ENCODE measurements at regions not wholly inside any gene's neighbourhood (a gene's known extent, or its start where the extent isn't known, plus 50 kb on each side); places are given as distances from the start of the nearest gene placed in this dataset.
A peak's percentile ranks its signal among the peaks of the same experiment; 100 is the strongest.

DNA sequence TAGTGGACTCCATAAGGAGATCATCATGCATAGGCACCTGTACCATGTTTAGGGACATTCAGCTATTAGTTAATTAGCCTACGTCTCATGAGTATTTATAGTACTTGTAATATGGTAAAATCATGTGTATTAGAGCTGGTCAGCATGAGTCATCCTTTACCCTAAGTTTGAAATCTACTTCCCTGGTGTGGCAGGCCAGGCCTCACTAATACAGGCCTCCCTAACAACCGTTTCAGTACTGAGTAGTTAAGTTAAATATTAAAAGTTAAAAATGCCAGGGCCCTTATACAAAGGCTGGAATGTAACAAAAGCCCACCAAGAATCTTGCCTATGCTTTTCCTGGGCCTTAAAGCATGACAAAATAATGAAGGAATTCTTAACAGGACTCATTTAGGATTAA lies 356.3 kb upstream of the DPYD start:
- DNase-seq = no peak

GRCh38 chr1:98276514-98276913 lies 355.7 kb upstream of the DPYD start:
- no peak for DNase-seq

DNA sequence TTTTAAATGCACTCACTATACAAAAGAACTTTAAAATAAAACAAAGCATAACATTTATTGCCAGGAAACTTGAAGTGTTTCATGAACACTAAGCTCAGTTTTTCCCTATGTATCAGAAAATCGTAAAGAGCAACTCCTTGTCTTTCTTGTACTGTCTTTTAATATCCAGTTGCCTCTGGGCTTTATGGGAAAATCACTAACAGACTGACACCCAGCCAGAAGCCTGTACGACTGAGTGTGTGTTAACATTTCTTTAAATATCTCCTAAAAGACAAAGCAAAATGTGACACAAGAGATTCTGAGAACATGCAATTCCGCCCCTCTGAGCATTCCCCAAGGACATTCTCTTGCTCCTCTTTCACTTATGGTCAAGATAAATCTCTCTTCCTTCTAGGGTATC lies 347.5 kb upstream of the DPYD start:
- DNase-seq = no peak

DNA sequence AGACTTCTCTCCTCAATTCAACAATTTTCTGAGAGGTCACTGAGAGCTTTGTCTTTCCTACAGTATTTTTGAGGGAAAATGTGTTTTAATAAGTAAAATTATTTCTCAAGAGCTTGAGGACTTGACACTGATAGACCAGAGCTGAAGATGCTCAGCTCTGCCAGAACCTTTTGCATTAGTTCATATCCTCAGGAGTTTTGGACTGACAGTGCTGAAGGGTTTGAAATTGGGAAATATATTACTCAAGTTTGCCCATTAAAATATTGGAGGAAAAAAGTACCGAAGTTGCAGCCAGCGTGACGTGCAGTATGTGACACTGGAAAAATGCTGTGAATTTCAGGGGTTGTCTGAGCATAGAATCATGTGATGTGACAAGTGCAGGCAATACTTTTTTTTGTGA lies 346.6 kb upstream of the DPYD start:
- DNase-seq = no peak

DNA sequence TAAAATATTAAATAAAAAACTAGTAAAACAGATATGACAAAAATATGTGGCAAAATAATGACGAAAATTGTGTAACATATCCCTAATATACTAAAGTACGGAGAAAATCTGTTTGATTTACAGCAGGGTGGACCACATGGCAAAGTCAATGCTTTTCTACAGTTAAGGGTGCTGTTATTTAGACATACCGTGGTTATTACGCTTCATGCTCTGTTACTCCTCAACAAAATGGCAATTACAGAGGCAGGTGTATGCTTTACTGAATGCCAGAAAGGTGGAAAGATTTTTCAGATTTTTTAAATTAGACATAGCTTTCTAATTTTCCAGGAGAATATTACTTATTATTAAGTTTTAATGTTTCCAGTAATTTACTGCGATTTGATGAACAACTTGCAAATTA lies 343.9 kb upstream of the DPYD start:
- peak; percentile 1 for DNase-seq

DNA sequence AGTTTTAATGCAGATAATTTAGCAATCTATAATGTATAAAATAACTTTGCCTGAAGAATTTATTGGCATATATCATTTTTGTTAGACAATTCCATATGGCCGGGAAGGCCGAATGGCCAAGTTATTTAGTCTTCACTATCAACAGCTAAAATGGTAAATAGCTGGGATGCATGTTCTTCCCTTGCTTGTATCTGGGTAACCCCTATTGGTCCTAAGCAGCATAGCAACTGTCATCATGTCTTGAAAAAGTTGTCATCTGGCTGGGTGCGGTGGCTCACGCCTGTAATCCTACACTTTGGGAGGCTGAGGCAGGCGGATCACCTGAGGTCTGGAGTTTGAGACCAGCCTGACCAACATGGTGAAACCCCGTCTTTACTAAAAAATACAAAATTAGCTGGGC lies 340.0 kb upstream of the DPYD start:
- DNase-seq = no peak

- DNase-seq = no peak
Measured at GRCh38 chr1:98260412-98260811, 339.6 kb upstream of the DPYD start.

DNA sequence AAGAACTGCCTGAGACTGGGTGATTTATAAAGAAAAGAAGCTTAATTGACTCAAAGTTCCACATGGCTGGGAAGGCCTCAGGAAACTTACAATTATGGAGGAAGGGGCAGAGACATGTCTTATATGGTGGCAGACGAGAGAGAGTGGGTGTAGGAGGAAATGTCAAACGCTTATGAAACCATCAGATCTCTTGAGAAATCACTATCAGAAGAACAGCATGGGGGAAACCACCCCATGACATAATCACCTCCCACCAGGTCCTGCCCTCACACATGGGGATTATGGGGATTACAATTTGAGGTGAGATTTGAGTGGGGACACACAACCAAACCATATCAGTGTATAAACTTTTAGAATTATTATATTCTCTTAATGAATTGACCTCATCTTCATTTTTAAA lies 335.9 kb upstream of the DPYD start:
- DNase-seq = no peak

DNA sequence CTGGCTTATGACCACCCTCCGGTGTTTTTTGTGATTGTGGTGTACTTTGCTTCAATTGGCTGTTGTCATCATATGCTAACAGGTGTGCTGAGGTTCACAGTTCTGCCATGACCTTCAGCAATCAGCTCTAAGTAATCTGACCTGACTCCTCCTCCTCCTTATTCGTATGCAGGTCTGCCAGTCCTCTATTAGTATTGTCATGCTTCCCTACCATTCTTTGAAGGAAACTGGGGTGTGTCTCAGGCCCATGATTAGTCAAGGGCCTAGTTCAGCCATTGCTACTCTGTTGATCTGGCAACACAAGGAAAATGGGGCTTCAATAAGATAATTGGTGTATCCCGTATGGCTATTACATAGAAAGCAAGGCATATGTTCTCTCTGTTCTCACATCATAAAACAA lies 332.3 kb upstream of the DPYD start:
- DNase-seq = no peak

DNA sequence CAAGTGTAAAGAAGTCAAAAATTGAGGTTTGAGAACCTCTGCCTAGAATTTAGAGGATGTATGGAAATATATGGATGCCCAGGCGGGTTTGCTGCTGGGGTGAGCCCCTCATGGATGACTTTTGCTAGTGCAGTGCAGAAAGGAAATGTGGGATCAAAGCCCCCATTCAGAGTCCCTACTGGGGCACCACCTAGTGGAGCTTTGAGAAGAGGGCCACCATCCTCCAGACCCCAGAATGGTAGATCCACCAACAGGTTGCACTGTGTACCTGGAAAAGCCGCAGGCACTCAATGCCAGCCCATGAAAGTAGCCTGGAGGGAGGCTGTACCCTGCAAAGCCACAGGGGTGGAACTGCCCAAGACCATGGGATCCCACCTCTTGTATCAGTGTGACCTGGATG lies 330.7 kb upstream of the DPYD start:
- DNase-seq = no peak

- no peak for DNase-seq
Measured at GRCh38 chr1:98232678-98233077, 311.8 kb upstream of the DPYD start.

DNA sequence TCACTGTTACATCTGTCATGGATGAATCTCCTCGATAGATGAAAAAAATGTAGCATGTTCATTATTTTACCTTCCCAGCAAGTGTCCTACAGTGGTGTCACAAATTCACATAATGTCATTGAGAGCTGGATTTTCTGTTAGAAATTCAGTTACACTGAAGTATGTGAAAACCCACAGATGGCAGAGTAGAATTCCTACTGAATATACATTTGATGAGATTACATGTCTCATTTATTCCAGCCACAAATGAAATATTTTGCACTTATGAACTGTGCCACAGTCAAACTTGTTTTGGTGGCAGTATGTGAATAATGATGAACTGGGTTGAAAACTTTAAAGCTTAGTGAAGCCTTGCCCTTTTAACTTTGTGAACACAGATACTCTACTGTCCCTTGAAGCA lies 301.9 kb upstream of the DPYD start:
- no peak for DNase-seq

DNA sequence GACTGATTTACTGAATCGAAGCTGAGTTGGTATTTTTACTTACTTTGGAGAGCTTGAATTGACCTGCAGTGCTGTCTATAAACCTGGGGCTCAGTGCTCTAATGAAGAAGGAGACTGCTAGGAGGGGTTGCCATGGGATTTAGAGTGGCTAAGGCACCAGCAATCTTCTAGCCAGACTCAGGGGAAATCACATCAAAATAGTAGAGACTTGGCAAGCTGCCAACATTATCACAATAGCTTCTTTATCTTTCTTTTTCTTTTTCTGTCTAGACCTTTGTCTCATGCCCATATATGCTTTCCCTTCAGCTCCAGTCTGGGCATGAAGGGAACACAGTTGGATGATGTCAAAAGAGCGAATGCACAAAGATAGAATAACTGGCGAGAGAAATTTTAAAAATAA lies 301.1 kb upstream of the DPYD start:
- no peak for DNase-seq

DNA sequence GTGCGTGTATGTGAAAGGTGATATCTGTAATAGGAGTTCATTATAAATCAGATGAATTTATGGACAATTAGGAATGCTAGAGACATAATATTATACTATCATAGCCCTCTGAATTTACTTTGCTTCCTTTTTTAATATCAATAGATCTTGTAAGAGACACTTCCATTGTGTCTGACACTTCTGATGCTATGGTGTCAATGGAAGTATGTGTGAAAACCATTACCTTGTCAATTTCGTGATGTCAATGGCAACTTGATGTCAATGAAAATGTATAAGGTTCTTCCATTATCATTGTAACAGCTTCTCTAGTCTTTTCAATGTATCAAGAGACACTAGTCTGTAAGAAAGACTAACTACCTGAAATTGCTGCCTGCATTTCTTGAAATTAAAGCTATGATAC lies 296.8 kb upstream of the DPYD start:
- DNase-seq = no peak

DNA sequence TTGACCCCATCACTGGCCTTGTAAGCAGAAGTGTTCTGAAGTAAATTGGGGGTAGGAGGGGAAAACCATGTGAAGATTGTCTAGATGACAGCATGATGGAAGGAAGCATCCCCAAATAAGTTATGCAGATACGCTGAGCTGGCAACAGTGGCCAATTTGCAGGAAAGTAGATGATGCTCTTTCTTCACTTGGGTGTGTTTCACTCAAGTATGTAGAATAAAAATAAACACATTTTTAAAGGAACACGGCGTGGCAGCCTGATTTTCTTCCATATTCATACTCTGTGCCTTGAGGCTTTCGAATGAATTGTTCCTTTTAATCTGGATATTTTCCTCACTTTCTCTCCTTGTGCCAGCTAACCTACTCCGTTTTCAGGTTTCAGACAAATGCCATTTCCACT lies 295.5 kb upstream of the DPYD start:
- no peak for DNase-seq

- no peak for DNase-seq
Measured at GRCh38 chr1:98211271-98211845, 290.5 kb upstream of the DPYD start.

DNA sequence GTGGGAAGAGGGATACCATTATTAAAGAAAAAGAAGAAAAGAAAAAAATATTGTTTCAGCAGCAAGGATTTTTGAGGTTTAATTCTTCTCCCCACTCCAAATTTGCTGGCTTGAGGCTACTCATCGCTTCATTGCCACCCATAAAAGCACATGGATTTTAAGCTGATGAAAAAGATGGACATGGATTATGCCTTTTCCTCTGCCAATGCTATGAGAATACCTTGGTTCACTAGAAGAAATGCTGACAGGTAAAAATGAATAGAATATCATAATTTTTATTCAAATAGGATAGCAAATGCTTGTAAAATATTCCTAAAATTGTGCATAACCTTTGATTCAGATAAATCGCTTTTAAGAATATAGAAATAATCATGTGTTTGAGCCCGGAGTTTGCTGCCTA lies 289.7 kb upstream of the DPYD start:
- DNase-seq = no peak

DNA sequence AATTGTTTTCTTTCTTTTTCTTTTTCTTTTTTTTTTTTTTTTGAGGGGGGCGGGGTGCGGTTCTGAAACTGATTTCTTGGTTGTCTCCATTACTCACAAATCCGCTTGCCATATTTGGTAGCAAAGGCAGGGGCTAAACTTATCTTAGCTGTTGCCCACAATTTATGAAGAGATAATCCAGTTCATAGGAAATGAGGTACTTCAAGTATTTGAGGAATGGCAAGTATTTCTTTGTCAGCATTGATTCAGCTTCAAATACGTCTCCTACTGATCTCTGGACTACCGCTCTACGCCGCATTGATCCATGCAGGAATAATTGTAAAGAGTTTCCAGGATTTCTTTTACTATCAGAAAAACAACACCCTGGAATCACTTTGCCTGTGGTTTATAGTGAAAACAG lies 289.2 kb upstream of the DPYD start:
- DNase-seq = no peak

- DNase-seq = no peak
Measured at GRCh38 chr1:98205291-98206017, 284.6 kb upstream of the DPYD start.

DNA sequence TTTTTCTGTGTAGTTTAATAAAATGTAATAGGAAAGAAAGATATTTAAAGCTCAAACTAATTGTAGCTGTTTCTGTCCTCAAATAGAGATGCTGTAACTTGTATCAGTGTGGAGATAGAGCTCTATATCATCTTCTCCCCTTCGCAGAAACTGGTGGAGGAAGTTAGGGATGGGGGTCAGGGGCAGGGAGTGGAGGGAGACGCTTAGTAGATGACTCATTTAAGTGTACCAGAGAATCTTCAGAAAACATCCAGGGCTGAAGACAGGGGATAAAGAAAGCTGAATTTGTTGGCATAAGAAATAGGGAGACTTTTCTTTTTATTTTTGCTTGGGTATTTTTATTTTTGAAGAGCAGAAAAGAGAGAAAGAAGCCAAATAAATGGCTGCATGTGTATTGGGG lies 282.6 kb upstream of the DPYD start:
- no peak for DNase-seq

GRCh38 chr1:98201666-98202081 lies 280.8 kb upstream of the DPYD start:
- no peak for DNase-seq

- no peak for DNase-seq
Measured at GRCh38 chr1:98197356-98197755, 276.5 kb upstream of the DPYD start.

GRCh38 chr1:98196012-98196411 lies 275.2 kb upstream of the DPYD start:
- no peak for DNase-seq

DNA sequence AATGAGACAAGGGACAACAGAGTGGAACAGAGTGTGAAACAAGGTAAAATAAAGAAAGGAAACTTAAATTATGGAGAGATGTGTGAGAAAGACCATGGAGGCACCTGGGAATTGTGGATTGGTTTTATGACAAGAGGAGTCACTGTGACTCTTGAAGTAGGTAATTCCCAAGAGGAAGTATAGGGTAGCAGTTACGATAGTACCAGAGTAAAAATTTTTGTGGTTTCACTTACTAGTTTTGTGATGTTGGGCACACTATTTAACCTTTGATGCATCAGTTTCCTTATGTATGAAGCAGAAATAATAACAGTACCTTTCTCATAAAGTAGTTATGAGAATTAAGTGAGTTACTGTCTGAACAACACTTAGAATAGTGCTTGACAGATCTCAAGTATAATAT lies 267.9 kb upstream of the DPYD start:
- DNase-seq = no peak

DNA sequence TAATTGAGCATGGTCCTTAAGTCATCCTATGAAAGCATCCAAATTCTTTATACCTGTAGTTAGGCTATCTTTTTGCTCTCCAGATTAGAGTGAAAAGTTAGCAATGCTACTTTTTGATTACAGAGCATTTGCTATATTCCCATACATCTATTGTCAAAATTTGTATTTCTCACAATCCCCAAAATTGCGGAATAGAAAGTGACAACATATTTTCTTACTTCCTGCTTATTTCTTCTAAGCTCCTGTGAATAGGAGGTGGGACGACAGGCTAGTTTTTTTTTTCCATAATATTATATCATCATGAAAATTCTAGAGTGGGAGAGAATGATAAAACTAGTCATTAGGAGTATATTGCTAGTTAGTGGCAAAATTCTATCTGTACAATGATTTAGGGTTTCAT lies 264.0 kb upstream of the DPYD start:
- no peak for DNase-seq

All from DMS79 treated with DMSO at 0.1 percent for 48 hours (cell line).